ENCODE measurements at regions not wholly inside any gene's neighbourhood (a gene's known extent, or its start where the extent isn't known, plus 50 kb on each side); places are given as distances from the start of the nearest gene placed in this dataset.
A peak's percentile ranks its signal among the peaks of the same experiment; 100 is the strongest.

- DNase-seq (ENCODE audit: low spot score): no peak
These were observed 78.4 kb upstream of the RGS21 start for GRCh38 chr1:192238421-192238820.

- no peak for DNase-seq (ENCODE audit: low spot score)
These were observed 73.1 kb upstream of the RGS21 start for GRCh38 chr1:192243721-192244120.

- no peak for DNase-seq (ENCODE audit: low spot score)
These were observed 65.1 kb upstream of the RGS21 start for GRCh38 chr1:192251735-192252134.

GRCh38 chr1:192252776-192253175 is 64.0 kb upstream of the RGS21 start:
- no peak for DNase-seq (ENCODE audit: low spot score)

- DNase-seq (ENCODE audit: low spot score): no peak
These were observed 60.0 kb upstream of the RGS21 start for GRCh38 chr1:192256674-192257334.

GRCh38 chr1:192260076-192260475 is 56.7 kb upstream of the RGS21 start:
- DNase-seq (ENCODE audit: low spot score): peak; percentile 46

GRCh38 chr1:192261476-192261875 is 55.3 kb upstream of the RGS21 start:
- no peak for DNase-seq (ENCODE audit: low spot score)

GRCh38 chr1:192263436-192263835 is 53.4 kb upstream of the RGS21 start:
- peak; percentile 78 for DNase-seq (ENCODE audit: low spot score)

GRCh38 chr1:192265516-192266173 is 51.1 kb upstream of the RGS21 start:
- no peak for DNase-seq (ENCODE audit: low spot score)

GRCh38 chr1:192266645-192267044 is 50.1 kb upstream of the RGS21 start:
- DNase-seq (ENCODE audit: low spot score): no peak

All from A172 (cell line).